ENCODE measurements at regions not wholly inside any gene's neighbourhood (a gene's known extent, or its start where the extent isn't known, plus 50 kb on each side); places are given as distances from the start of the nearest gene placed in this dataset.
"Not testable (repeated sequence)": the region's sequence is repeated elsewhere in the genome, so short reads cannot be mapped to it uniquely, and the experiment has no call there.

- DNase-seq (ENCODE audit: low read depth in 2 of 2): no peak
Measured at GRCh38 chr7:17558135-17558534, 259.7 kb downstream of the AHR start.

- no peak for DNase-seq (ENCODE audit: low read depth in 2 of 2)
Measured at GRCh38 chr7:17558558-17559332, 260.3 kb downstream of the AHR start.

GRCh38 chr7:17559388-17559787 lies 260.9 kb downstream of the AHR start:
- no peak for DNase-seq (ENCODE audit: low read depth in 2 of 2)

- DNase-seq (ENCODE audit: low read depth in 2 of 2): no peak
Measured at GRCh38 chr7:17560516-17560915, 262.1 kb downstream of the AHR start.

GRCh38 chr7:17560966-17561365 lies 262.5 kb downstream of the AHR start:
- no peak for DNase-seq (ENCODE audit: low read depth in 2 of 2)

- DNase-seq (ENCODE audit: low read depth in 2 of 2): no peak
Measured at GRCh38 chr7:17564678-17565212, 266.3 kb downstream of the AHR start.

- no peak for DNase-seq (ENCODE audit: low read depth in 2 of 2)
Measured at GRCh38 chr7:17580141-17580540, 281.7 kb downstream of the AHR start.

- no peak for DNase-seq (ENCODE audit: low read depth in 2 of 2)
Measured at GRCh38 chr7:17580856-17581255, 282.4 kb downstream of the AHR start.

- no peak for DNase-seq (ENCODE audit: low read depth in 2 of 2)
Measured at GRCh38 chr7:17581301-17581700, 282.8 kb downstream of the AHR start.

GRCh38 chr7:17582696-17583095 lies 284.2 kb downstream of the AHR start:
- DNase-seq (ENCODE audit: low read depth in 2 of 2): not testable (repeated sequence)

GRCh38 chr7:17583786-17584185 lies 285.3 kb downstream of the AHR start:
- no peak for DNase-seq (ENCODE audit: low read depth in 2 of 2)

GRCh38 chr7:17584822-17585221 lies 286.4 kb downstream of the AHR start:
- no peak for DNase-seq (ENCODE audit: low read depth in 2 of 2)

GRCh38 chr7:17586711-17587110 lies 288.3 kb downstream of the AHR start:
- DNase-seq (ENCODE audit: low read depth in 2 of 2): no peak

- DNase-seq (ENCODE audit: low read depth in 2 of 2): no peak
Measured at GRCh38 chr7:17588730-17589129, 290.3 kb downstream of the AHR start.

- no peak for DNase-seq (ENCODE audit: low read depth in 2 of 2)
Measured at GRCh38 chr7:17589671-17590070, 291.2 kb downstream of the AHR start.

GRCh38 chr7:17590221-17590620 lies 291.8 kb downstream of the AHR start:
- DNase-seq (ENCODE audit: low read depth in 2 of 2): no peak

- no peak for DNase-seq (ENCODE audit: low read depth in 2 of 2)
Measured at GRCh38 chr7:17593819-17594419, 295.5 kb downstream of the AHR start.

- DNase-seq (ENCODE audit: low read depth in 2 of 2): no peak
Measured at GRCh38 chr7:17595546-17595945, 297.1 kb downstream of the AHR start.

GRCh38 chr7:17598305-17598704 lies 299.9 kb downstream of the AHR start:
- DNase-seq (ENCODE audit: low read depth in 2 of 2): no peak

GRCh38 chr7:17598846-17599245 lies 300.4 kb downstream of the AHR start:
- no peak for DNase-seq (ENCODE audit: low read depth in 2 of 2)

- no peak for DNase-seq (ENCODE audit: low read depth in 2 of 2)
Measured at GRCh38 chr7:17599733-17600339, 301.4 kb downstream of the AHR start.

GRCh38 chr7:17600340-17600752 lies 301.9 kb downstream of the AHR start:
- DNase-seq (ENCODE audit: low read depth in 2 of 2): no peak

- no peak for DNase-seq (ENCODE audit: low read depth in 2 of 2)
Measured at GRCh38 chr7:17601921-17602320, 303.5 kb downstream of the AHR start.
